GM13976 (cell line): ENCODE measurements at regions not wholly inside any gene's neighbourhood (a gene's known extent, or its start where the extent isn't known, plus 50 kb on each side); places are given as distances from the start of the nearest gene placed in this dataset.

Experiments
- DNase-seq: peaks from one replicate; pipeline ENCODE4 v3.0.0; 2012; ENCODE audit warnings: low spot score
- CTCF ChIP-seq: IDR thresholded peaks from 2 replicates; pipeline ENCODE4 v1.5.1; 2012; ENCODE audit warnings: borderline replicate concordance, mild to moderate bottlenecking; ENCODE audit not compliant: insufficient read depth; ENCODE audit errors: extremely low read depth, missing control alignments, control extremely low read depth
- in situ Hi-C: fragments of 300-500 bp; cut with MboI; formaldehyde crosslinking; loops from one replicate; pipeline ENCODE4 v1.12.0; 2022; ENCODE audit warnings: low sequenced_read_pairs, mixed read lengths, inconsistent platforms; ENCODE audit not compliant: unreplicated experiment

GRCh38 chr13:109376936-109377335, 409.4 kb downstream of the IRS2 start:
- DNase-seq = no peak
- TF ChIP-seq CTCF = no peak
- in situ Hi-C loops = no loop called here

GRCh38 chr13:109374609-109375200, 411.7 kb downstream of the IRS2 start:
- DNase-seq = no peak
- TF ChIP-seq CTCF = no peak
- in situ Hi-C loops = no loop called here

GRCh38 chr13:109372666-109373065, 413.7 kb downstream of the IRS2 start:
- in situ Hi-C loops = no loop called here
- TF ChIP-seq CTCF = no peak
- DNase-seq = no peak

GRCh38 chr13:109371066-109371465, 415.3 kb downstream of the IRS2 start:
- in situ Hi-C loops = no loop called here
- DNase-seq = no peak
- no peak for TF ChIP-seq CTCF

- TF ChIP-seq CTCF = no peak
- in situ Hi-C loops = no loop called here
- DNase-seq = no peak
Measured at GRCh38 chr13:109370496-109370895, 415.9 kb downstream of the IRS2 start.

GRCh38 chr13:109369353-109370052, 416.9 kb downstream of the IRS2 start:
- in situ Hi-C loops = no loop called here
- TF ChIP-seq CTCF = no peak
- no peak for DNase-seq
